GM19239 (cell line): ENCODE measurements at regions not wholly inside any gene's neighbourhood (a gene's known extent, or its start where the extent isn't known, plus 50 kb on each side); places are given as distances from the start of the nearest gene placed in this dataset.

Source experiments
- DNase-seq: peaks from one replicate; pipeline ENCODE4 v3.0.0; 2011; ENCODE audit warnings: low spot score; ENCODE audit not compliant: insufficient read length
- FAIRE-seq: peaks from 2 replicates; lab custom pipeline; 2011; peaks lifted over from hg19 to GRCh38; lab: Jason Lieb, UNC

DNA sequence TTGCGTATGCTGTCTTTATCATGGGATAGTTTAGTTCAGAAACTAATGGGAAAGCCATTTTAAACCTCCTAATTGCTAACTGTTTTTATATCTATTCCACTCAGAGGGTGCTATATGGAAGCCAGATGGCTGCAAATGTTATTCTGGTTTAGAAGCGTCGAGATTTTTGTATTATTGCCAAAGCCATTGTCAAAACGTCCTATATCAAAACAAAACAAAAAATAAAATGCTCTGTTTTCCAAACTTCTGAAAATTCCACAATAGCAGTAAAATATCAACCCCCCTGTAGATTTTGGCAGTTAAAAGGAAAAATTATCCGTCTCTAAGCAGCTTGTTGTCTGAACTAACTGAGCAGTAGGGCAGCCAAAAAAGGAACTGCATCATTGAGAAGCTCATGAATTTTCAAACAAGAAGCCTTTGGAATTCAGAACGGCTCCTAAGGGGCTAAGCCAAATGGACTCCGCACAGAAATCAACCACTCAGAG lies 195.4 kb upstream of the CWC22 start:
- no peak for FAIRE-seq
- no peak for DNase-seq

GRCh38 chr2:180196419-180196977 lies 189.4 kb upstream of the CWC22 start:
- FAIRE-seq (no peak), DNase-seq (no peak)

DNA sequence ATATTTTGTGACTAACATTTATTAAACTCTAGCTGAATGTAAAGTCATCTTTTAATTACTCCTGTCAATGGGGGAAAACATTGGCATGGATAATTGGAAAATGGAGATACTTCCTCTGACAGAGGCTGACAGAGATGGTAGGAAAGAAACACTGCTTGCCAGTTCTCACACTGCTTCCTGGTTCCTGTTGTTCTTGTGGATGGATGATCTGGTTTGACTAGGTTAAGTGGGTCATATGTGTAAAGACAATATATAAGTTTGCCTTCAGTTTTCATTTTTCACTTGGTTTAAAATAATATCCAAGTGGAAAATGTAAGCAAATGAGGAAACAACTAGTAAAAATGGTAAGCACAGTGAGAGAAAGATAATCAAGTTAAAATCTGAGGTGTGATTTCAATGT lies 188.8 kb upstream of the CWC22 start:
- FAIRE-seq (no peak), DNase-seq (no peak)

DNA sequence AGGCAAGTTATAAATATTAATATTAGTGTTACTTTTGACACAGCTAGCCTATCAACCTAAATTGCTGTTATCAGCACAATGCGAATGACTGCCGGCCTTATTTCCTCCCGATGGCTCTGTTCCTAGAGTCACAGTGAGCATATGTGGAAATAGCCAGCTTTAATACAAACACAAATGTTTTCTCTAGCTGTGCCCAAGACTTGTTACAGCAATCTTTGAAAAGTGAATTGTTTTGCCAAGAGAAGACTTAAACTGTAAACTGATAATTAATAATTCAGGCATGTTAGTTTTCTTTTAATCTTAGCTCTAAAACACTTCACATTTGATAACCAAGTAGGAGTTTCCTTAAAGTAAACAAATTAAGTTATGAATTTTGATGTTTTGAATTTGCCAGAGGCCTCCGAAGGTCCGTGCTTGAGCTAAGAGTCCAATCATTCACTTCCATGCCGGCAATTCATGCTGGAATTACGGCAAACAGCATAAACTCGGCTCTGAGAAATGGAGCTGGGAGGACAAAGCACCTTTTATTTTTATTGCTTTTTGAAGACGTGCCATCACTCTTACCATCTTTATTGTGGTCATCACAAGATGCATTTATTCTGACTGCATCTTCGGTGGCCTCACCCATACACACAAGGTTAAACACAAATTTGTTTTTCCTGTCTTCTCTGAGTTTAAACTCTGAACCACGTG lies 184.5 kb upstream of the CWC22 start:
- FAIRE-seq (no peak), DNase-seq (no peak)

- DNase-seq: no peak
- no peak for FAIRE-seq
These were observed 183.8 kb upstream of the CWC22 start for GRCh38 chr2:180190851-180191250.

DNA sequence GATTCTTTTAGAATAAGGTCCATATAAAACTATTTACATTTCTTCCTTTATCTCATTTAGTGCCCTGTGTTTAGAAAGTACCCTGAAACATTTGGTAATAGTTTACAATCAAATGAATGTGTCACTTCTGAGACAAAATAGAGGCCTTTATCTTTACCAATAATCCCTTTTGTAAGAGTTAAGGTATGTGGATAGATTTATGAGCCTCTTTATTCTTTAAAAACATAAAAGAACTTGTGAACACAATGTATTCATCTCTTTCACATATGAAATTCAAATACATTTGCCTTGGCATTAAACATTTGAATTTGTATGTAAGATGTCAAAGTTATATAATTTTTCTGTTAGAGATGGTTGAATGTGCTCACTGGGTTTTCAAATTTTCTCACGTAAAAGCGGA lies 180.5 kb upstream of the CWC22 start:
- FAIRE-seq (no peak), DNase-seq (no peak)

DNA sequence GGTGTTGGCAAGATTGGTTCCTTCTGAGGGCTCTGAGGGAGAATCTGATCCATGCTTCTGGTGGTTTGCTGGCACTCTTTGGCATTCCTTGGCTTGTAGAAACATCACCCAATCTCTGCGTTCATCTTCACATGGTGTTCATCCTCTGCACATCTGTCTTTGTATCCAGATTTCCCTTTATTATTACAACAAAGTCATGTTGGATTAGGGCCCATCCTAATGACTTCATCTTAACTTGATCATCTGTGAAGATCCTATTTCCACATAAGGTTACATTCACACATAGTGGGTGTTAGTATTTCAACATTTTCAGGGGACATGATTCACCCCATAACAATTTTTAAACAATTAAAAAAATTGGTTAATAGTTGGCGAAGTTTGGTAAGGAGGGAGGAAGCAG lies 177.4 kb upstream of the CWC22 start:
- FAIRE-seq (no peak), DNase-seq (no peak)

GRCh38 chr2:180180511-180180910 lies 173.4 kb upstream of the CWC22 start:
- FAIRE-seq (no peak), DNase-seq (no peak)

- no peak for FAIRE-seq
- no peak for DNase-seq
These were observed 170.4 kb upstream of the CWC22 start for GRCh38 chr2:180177534-180177933.

DNA sequence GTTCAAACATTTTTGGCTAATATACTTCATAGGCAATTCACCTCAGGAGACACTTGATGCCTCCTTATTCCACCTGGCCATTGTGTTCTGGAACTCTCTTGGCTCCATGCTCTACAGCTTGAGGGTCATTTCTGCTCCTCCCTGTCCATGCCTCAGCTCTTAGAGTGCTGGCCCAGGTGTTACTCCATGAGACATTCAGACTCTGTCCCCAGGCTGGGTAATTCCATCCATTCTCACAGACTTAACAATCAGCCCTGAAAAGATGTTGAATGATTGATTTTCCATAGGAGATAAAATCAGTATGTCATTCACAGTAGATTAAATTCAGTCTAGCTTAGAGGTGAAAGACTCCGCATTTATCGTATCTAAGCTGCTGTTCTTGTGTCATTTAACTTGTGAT lies 168.6 kb upstream of the CWC22 start:
- no peak for FAIRE-seq

GRCh38 chr2:180174580-180174979 lies 167.5 kb upstream of the CWC22 start:
- no peak for DNase-seq
- FAIRE-seq: no peak

More for the DNA sequence above, 168.6 kb upstream of the CWC22 start:
- DNase-seq: no peak

- no peak for FAIRE-seq
- DNase-seq: no peak
These were observed 162.4 kb upstream of the CWC22 start for GRCh38 chr2:180169474-180169873.

GRCh38 chr2:180161415-180161814 lies 154.3 kb upstream of the CWC22 start:
- FAIRE-seq (no peak), DNase-seq (no peak)

GRCh38 chr2:180159921-180160320 lies 152.8 kb upstream of the CWC22 start:
- DNase-seq (no peak), FAIRE-seq (no peak)

DNA sequence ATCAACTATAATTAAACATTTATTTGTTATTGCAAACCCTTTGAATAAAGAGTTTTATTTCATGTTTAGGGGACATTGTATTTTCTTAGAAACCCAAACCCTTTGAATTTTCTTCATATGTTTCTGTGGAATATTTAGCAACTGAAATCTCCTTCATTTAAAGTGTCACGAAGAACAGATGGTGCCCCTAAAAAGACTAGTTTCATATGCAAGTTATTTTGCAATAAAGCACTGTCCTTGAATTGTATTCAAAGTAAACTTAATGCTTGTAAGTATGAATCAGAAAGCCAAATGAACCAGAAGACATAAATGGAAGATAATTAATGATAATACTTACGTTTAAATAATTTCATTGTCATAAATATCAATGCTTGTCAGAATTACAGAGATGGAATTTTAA lies 151.9 kb upstream of the CWC22 start:
- FAIRE-seq (no peak), DNase-seq (no peak)

DNA sequence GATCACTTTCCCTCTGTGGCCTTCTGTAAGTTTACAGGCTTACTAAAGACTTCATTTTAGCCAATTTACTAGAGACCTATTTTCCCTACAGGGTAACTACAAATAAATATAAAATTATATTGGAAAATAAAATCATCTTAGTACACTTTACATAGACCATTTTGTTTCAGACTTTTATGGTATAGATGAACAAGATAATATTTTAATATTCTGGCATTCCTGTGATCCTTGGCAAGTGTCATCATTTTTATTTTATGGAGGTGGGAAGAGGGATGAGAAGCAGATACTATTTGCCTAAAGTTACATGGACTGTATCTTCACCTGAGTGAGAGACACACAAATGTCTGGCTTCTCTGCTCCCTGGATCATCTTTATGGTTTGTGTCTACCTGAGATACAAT lies 149.6 kb upstream of the CWC22 start:
- no peak for FAIRE-seq
- DNase-seq: no peak

GRCh38 chr2:180150606-180151005 lies 143.5 kb upstream of the CWC22 start:
- no peak for FAIRE-seq
- DNase-seq: no peak

DNA sequence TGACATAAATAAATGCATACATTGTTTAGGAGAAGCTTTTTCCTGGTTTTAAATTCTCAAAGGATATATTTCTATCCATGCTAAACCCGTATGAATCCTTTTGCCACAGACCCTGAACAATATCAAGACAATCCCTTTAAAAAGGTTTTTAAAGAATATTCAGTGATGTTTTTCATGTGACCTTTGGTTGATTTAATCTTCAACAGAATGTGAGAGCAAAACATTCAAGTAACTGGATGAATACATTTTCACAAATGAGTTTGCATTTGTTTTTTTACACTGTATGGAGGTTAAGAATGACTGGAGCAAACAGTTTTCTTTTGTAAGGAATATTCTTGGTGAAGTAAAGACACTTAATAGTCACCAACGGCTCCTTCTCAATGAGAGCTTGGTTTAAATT lies 139.4 kb upstream of the CWC22 start:
- no peak for FAIRE-seq

GRCh38 chr2:180146114-180146513 lies 139.0 kb upstream of the CWC22 start:
- FAIRE-seq: no peak
- no peak for DNase-seq

More for the DNA sequence above, 139.4 kb upstream of the CWC22 start:
- DNase-seq: no peak

DNA sequence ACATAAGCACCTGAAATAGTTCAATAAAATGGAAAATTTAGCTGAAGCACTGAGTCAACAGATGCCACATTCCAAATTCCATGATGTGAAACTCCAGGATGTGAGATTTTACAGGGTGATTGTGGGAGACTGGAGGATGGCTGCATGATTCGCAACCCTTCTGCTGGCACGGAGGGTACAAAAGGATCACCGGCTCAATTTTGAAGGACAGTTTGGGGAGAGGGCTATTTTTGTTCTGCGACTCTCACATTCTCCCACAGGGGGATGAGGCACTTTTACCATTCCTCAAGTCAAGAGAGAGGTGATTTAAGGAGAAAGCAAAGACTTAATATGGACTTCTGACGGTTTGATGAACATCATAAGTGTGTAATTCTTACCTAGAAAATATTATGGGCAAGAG lies 138.1 kb upstream of the CWC22 start:
- FAIRE-seq (no peak), DNase-seq (no peak)

GRCh38 chr2:180144338-180144813 lies 137.3 kb upstream of the CWC22 start:
- DNase-seq (no peak), FAIRE-seq (no peak)
